GM18511 (cell line): ENCODE measurements at regions not wholly inside any gene's neighbourhood (a gene's known extent, or its start where the extent isn't known, plus 50 kb on each side); places are given as distances from the start of the nearest gene placed in this dataset.

Source experiments
- ATAC-seq: cut with Tn5 transposase; IDR thresholded peaks from one replicate; pipeline ENCODE4 v1.9.1; 2021; ENCODE audit warnings: mild to moderate bottlenecking, moderate library complexity; ENCODE audit not compliant: unreplicated experiment

DNA sequence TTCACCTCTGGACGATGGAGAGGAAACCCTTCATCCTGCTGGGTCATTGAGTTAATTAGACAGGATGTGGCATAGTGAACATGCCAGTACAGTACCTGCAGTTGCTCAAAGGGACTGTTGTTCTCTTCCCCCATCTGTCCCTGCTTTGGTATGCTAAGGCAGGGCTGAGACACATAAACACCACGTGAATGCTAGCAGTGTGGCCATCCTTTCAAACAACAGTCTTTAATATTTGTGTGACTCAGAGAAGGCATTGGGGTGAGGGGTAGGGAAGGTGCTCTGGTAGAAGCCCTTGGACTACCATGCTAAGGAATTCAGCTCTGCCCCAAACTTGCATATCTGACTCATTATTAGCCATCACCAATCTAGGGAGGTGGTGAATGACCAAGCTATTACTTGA, 180.2 kb upstream of the ZNF618 start:
- no peak for ATAC-seq

DNA sequence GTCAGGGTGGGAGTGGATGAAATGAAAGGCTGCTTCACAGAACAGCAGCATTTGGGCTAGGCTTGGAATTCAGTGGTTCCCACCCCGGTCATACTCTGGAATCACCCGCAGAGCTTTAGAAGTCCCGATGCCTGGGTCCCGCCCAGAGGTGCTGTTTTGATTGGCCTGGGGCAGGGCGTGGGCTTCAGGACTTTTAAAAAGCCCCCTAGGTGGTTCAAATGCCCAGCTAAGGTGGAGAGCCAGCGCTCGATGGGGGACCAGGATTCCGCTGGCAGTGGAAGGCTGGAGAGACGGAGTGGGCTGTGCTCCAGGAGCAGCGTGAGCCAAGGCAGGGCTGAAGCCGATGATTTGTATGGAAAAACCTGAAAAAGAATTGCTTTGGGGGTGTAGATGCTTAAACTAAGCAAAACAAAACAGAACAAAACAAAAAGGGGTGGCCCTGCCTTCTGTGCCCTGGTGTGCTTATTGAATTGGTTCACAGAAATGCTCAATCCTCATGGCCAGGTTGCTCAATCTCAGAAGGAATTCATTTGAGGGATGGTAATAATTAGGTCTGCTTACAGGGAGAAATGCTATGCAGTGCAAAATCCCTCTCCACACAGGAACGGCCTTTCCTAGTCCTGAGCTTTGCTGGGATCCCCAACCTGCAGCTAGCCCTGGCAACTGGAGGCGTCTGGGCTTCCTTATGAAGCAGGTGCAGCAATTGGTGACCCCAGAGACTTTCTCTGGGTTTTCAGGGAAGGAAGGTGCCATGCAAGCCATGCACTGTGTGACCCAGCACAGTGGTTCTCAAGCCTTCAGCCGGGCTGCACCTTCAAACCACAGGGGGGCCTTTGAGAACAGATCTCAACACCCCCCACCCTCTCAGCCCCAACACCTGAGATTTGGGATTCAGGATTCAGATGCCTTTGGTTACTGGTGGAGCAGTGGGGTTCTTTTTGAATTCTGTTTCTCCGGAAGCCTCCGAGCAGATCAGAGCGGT, 174.0 kb upstream of the ZNF618 start:
- ATAC-seq = no peak

DNA sequence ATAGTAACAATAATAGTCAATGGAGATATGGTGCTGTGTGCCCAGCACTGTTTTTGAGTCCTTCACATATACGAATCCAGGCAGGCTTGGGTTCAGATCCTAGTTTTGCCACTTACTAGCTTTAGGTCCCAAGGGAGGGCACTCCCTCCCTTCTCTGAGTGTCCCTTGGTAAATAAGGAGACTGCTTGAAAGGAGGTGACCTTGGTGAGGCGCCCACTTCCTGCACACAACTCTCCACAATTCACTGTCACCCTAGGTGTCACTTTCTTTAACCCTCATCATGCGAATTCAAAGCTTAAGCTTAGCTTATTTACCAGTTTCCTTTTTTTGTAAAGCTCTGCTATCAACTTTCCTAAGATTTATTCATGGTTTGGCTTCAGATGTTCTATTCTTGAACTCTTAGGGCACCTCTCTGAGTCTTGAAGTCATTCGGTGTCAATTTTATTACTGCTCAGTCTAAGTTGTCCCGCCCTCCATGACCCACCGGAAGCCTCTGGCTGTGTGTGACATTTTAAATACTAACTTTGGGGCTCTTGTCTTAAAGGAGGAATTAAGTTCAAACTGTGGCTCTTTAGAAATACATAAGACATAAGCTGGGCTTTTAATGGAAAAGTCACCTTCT, 170.7 kb upstream of the ZNF618 start:
- ATAC-seq = no peak

DNA sequence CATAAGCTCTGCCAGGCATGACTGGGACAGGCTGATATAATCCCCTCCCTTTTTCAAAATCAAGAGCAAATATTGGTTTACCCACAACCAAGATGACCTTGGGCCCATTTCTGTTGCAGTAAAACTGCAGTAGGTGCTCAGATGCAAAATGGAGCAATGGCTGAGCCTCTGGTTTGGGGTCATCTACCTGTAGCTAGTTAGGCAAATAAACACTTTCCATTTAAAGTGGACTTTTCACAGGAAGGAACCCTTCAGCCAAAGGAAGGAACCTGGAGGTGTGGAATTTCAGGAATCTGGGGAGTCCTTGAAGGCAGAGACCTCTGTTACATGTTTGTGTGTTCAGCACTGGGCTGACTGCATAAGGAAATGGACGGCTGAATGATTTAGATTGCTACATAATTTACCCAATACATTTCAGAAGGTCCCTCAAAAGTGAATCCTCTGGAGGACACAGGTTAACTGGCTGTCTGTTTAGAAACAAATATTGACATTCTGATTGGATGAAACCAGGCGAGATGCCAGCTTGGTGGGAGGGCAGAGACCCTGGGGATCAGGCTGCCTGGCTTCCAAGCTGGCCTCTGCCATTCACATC, 170.1 kb upstream of the ZNF618 start:
- ATAC-seq = no peak

DNA sequence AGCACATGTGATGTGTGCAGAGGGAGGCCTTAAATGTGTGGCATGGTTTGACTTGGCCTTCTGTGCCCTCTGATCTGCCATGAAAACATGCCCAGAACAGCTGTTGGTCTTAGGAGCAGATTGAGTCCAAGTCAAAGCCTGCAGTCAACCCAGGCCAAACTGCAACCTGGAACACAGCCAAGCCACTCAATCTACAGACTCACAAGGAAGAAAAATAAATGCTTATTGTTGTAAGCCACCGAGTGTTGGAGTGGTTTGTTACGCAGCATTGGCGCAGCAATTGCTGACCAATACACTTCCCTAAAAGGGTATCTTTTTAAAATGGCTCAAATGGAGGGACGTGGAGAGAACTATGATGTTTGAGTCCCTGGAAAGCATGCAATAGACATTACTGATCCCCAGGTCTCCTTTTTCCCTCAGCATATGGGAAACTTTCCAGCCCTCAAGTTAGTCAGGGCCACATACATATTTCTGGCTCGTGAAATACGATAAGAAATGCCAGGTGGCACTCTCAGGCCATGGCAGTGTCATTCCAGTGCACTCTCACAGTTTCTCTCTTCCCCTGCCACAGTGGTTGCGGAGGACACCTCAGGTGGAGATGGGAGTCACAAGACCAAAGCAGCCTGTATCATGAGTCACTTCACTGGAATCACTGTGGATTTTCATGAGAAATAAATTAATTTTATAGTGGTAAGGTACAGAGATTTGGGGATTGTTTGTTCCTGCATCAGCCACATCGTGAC, 168.0 kb upstream of the ZNF618 start:
- no peak for ATAC-seq

DNA sequence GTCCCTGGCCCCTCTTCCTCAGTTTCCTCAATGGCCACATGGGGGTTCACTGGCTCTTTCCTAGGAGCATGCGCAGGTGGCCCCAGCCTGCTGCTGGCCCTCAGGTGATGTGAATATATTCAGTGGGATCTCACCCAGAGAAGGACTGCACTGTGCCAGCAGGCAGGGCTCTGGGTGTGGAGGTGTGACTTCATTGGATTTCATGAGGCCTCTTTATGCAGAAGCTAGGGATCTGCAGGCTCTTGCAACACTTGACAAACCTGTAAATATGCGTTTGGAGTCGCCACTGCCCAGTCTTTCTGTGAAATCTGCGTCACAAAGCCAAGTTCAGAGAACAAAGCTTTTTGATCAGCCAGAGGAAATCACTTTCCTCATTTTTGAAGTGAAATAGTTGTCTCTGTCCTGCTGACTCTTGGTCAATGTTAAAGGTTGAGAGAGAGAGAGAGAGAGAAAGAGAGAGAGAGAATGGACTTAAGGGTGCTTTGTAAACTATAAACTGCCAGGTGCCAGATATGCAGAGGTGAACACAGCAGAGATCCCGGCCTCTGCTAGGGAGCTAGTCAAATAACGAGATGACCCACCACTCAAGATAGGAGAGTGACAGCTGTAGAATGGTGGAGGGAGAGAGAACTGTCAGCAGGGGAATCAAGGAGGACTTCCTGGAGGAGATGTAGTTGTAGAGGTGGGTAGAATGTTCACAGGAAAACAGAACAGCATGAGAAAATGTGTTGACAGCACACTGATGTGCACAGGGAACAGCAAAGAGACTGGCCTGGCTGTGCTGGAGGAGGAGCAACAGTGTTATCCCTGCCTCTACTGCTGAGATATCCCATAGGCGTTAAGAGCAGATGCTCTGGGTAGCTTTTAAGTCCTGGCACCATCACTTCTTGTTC, 167.0 kb upstream of the ZNF618 start:
- ATAC-seq = no peak

DNA sequence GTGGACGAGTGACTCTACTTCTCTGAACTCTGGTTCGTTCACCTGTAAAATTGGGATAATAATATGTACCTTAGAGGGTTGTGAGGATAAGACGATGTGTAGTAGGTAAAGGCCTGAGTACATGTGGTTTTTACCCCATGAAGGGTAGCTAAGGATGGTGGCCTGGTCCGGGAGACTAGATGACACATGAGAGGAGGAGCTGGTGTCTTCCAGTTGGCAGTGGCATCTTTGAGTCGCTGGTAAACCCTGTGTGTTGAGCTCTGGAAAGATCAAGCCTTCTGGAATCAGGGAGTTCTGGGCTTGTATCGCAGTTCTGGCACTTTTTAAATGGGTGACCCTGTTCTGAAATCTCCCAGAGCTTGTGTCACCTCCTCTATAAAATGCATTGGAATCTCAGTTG, 166.4 kb upstream of the ZNF618 start:
- ATAC-seq = no peak

DNA sequence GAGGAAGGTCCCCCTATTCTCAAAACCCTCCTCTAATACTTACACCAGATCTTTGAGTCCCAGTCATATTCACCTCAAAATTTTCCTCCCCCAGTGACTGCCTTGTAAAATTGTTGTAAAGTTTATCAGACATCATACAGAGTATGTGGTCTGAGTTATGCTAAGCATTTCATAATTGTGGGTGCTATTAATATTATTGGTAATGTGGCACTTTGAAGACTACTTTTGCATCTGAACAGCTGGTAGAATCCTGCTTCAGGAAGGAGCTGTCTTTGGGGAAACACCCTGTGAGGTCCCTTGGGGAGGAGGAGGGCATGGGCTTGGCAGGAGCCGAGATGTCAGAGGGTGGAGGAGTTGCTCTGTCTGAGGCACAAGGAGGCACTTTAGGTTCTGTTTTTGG, 164.9 kb upstream of the ZNF618 start:
- no peak for ATAC-seq

DNA sequence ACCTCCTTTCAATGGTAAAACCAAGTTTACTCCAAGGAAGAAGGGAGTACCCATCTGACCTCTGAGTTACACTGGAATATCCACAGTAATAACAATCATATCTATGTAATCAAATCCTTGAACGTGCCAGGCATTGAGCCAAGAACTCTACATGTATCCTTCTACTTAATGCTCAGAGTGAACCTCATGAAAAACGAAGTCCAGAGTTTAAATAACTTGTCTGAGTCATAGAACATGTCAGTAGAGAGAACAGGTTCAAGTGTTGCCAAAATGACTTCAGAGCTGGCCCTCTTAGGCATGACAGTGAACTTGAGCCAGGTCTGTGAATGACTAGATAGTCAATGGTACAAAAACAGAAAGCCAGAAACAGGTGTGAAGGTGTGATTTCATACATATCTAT, 164.1 kb upstream of the ZNF618 start:
- ATAC-seq = no peak

DNA sequence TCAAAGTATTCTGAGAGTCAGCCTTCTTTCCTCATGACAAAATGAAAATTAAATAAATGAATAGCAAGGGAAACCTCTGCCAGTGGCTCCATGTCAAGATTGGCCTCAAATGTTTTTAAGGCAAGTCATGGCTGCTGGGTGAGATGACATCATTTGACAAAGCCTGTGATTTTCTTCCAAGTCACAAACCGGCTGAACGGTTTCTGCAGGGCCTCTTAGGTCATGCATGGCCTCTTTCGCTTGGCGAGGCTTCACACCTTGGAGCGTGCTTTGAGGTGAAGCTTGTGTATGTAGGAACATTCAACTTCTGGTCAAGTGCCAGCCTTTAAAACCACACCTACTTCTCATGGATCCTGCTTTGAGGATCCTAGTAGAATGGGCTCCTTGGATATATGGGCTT, 161.0 kb upstream of the ZNF618 start:
- no peak for ATAC-seq

DNA sequence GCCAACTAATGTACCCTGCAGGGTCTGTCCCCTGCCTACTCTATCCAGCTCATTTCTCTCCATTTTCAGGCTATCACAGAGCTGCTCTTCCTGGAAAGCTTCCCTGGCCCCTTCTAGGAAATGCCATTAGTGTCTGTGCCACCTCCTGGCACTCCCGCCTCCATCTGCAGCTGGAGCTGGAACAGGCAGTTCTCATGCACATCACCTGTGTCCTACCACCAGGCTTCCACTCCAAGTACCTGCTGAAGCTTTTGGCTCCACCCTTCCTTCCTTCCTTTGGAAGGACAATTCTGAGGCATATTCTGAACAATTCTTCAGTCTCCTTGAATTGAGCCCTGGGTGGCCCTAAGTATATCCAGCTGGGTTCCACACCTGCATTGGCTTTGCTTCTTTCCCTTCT, 156.2 kb upstream of the ZNF618 start:
- ATAC-seq = no peak

DNA sequence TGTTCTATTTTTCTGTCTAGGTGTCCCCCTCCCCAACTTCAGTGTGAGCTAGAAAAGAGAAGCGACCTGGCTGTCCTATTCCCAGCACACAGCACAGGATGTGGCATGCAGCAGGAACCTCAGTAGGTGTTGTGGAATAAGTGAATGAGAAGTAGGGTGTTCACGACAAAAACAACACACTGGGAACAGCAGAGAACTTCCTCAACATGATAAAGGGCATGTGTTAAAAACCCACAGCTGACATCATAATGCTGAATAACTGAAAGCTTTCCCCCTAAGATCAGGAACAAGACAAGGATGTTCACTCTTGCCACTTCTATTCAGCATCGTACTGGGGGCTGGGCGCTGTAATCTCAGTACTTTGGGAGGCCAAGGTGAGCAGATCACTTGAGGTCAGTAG, 155.6 kb upstream of the ZNF618 start:
- no peak for ATAC-seq

DNA sequence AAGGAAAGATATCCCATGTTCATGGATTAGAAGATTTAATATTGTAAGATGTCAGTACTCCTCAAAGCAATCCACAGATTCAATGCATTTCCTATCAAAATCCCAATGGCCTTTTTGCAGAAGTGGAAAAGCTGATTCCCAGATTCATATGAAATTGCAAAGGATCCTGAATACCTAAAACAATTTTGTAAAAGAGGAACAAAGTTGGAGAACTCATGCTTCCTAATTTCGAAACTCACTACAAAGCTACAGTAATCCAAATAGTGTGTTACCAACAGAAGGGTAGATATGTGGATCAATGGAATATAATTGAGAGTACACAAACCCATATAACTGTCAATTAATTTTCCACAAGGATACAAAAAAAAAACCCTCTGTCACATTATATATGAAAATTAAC, 154.3 kb upstream of the ZNF618 start:
- no peak for ATAC-seq

DNA sequence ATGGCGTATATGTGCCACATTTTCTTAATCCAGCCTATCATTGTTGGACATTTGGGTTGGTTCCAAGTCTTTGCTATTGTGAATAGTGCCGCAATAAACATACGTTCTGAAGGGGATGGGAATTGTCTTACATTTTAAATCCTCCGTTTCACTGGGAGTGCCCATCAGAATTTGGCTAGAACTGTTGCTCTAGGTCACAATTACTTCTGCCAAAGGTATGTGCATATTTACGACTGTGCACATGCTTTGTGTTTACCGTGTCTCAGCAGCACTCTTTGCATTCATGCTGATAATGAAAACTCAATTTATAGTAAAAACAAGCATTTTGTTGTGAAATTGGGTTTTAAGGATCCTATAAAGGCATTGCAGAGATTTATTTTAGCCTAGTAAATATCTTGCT, 151.9 kb upstream of the ZNF618 start:
- ATAC-seq = no peak

DNA sequence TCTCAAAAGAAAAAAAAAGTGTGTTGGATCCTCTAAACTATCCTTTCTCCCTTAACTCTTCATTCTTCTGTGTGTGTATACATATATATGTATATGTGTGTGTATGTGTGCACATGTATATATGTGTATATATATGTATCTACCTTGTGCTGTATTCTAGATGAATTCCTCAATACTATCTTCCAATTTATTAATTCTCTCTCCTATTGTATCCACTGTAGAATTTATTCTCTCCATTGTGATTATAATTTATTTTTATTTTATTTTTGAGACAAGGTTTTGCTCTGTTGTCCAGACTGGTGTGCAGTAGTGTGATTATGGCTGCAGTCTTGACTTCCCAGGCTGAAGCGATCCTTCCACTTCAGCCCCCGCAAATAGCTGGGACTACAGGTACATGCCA, 147.1 kb upstream of the ZNF618 start:
- ATAC-seq = no peak

DNA sequence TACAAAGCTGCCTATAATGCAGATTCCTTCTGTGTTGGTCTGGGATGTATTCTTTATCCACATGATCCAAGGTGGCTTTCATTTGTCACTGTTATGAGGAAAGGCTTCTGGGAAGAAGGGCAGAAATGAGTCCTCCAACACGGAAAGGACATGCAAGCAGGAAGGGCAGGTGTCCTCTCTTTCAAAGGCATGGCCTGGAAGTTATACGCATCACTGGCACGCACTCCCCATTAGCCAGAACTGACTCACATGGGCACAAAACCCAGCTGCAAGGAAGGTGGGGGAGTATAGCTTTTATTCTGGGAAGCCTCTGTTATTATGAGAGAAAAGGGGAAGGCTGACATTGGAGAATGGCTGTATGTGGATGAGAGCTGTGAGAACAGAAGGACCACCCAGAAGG, 141.3 kb upstream of the ZNF618 start:
- ATAC-seq = no peak

DNA sequence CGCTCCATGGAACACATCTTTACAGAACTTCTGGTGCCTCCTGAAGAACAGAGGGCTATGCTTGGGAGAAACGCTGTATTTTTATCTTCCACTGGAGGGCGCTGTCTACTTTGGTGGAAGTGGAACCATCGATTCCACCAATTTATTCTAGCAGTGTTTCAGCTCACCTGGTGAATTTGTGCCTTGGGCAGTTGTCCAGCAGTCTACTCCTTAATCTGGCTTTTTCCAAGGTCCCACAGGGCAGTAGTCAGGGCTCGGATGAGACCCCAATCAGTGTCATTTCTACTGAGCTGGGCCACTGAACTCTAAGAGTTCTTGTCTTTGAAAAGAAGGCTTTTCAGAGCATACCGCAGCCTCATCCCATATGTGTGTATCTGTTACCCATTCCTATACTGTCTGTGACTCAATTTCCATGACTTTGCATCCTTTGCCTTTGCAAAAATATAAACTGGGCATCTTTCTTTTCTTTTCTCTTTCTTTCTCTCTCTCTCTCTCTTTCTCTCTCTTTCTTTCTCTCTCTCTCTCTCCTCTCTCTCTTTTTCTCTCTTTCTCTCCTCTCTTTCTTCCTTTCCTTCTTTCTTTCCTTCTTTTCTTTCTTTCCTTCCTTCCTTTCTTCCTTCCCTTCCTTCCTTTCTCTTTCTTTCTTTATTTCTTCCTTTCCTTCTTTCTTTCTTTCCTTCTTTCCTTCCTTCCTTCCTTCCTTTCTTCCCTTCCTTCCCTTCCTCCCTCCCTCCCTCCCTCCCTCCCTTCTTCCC, 138.4 kb upstream of the ZNF618 start:
- no peak for ATAC-seq

DNA sequence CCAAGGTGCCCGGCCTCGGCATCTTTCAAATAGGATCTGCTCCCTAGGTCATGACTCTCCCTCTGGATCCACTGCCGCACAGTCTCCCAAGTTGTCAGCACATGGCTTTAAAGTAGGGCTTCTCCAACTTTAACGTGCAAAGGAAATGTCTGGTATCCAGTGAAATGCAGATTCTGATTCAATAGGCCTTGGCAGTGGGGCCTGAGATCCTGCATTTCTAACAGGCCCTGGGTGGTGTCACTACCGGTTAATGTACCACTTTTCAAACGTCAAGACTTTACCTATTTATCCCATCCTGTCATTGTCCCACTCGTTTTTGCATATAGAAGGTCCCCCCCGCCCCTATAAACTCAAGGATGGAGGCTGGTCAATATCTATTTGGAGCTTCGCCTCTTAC, 137.6 kb upstream of the ZNF618 start:
- ATAC-seq = no peak

DNA sequence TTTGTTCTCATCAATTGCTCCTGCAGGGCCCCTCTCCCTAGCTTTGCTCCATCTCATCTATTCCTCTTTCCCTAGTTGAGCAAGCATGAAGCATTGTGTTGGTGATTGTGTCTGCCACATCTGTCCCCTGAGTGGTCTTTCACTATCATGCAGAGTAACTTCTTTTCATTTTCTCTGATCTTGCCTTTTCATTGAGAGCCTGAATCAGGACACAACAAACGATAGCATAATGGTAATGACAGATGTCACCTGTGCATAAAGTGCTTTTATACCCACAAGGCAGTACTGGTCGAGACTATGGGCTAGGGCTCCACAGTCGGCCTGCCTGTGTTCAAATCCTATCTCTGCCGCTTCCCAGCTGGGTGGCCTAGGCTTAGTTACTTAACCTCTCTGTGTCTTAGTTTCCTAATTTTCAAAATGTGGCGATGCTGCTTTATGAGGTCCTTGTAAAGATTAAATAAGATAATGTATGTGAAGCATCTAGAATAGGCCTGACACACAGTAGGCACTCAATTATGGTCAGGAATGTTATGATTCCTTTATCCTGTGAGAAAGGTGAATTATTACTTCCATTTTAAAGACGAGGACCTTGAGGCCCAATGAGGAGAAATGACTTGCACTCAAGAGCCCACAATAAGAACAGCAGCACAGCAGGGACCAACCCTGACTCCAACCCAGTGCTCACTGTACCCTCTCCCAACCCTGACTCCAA, 137.1 kb upstream of the ZNF618 start:
- ATAC-seq = no peak
